ENCODE measurements at regions not wholly inside any gene's neighbourhood (a gene's known extent, or its start where the extent isn't known, plus 50 kb on each side); places are given as distances from the start of the nearest gene placed in this dataset.

DNA sequence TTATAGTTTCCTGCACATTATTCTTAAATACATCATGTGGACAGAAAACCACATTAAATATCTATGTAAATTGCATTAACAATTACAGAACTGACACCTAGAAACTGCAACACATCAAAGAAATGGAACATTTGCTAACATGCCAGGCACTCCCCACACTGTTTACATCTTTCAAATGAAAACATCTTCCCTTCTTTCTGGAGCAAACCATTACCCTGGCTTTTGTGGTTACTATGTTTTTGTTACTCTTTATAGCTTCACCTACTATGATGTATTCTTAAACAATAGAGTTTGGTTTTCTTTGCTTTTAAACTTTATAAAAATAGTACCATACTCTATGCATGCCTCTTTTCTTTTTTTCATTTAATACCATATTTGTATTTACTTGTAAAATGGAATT, 1894.5 kb upstream of the CELF4 start:
- ChIA-PET CTCF (no interaction called here), POLR2A (ENCODE audit: low non-redundant PET) (no interaction called here)
- TF ChIP-seq, protein P1, sequence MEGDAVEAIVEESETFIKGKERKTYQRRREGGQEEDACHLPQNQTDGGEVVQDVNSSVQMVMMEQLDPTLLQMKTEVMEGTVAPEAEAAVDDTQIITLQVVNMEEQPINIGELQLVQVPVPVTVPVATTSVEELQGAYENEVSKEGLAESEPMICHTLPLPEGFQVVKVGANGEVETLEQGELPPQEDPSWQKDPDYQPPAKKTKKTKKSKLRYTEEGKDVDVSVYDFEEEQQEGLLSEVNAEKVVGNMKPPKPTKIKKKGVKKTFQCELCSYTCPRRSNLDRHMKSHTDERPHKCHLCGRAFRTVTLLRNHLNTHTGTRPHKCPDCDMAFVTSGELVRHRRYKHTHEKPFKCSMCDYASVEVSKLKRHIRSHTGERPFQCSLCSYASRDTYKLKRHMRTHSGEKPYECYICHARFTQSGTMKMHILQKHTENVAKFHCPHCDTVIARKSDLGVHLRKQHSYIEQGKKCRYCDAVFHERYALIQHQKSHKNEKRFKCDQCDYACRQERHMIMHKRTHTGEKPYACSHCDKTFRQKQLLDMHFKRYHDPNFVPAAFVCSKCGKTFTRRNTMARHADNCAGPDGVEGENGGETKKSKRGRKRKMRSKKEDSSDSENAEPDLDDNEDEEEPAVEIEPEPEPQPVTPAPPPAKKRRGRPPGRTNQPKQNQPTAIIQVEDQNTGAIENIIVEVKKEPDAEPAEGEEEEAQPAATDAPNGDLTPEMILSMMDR (conservative IDR thresholded peaks at IDR 0.05; ENCODE audit: low read depth): no peak
- H3K27ac ChIP-seq: no peak overlapping the region
- no peak for DNase-seq (ENCODE audit: low spot score)

DNA sequence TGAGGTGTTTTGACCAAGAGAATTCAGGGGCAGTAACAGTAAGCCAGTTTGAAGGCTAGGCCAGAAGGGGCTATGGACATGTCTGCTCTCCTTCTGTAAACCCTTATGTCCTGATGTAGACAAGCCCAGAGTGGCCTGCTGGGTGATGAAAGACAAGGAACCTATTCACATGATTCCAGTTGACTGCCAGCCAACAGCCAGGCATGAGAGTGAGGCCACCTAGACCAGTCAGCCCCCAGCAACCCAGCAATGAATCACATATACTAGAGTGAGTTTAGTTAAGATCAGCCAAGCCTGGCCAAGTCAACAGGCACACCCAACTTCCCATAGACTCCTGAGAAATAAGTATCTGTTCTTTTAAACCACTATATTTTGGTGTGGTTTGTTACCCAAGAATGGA, 1889.7 kb upstream of the CELF4 start:
- DNase-seq (ENCODE audit: low spot score): peak; percentile 35
- peak overlapping the region; percentile 76 for H3K27ac ChIP-seq
- ChIA-PET CTCF (no interaction called here), POLR2A (ENCODE audit: low non-redundant PET) (no interaction called here)
- TF ChIP-seq, protein P1 (conservative IDR thresholded peaks at IDR 0.05; ENCODE audit: low read depth): no peak

DNA sequence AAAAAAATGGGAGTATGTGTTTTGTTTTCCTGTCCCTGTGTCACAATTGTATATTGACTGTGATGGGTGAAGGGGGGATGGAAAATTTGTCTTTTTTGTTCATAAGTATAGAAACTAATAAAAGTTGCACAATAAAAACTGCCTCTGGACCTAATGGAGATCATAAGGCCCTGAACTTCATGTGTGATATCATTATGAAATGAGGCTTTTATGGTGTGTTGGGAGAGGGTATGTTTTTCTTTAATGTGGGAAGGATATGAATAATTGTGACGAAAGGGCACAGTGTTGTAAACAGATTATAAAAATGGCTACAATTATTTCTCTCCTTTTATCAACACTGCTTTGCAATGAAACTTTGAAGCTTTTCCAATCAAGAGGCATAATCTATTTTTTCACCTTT, 1889.3 kb upstream of the CELF4 start:
- POLR2A ChIA-PET (ENCODE audit: low non-redundant PET): no interaction called here
- peak overlapping the region; percentile 76 for H3K27ac ChIP-seq
- TF ChIP-seq, protein P1 (conservative IDR thresholded peaks at IDR 0.05; ENCODE audit: low read depth): no peak
- CTCF ChIA-PET: interaction anchor here (0.7 kb wide), 1 partner anchor 498 kb away, joined by 4 read pairs; no protein-coding TSS in a partner anchor
- no peak for DNase-seq (ENCODE audit: low spot score)

GRCh38 chr18:39453882-39454281, 1888.3 kb upstream of the CELF4 start:
- POLR2A ChIA-PET (ENCODE audit: low non-redundant PET): no interaction called here
- DNase-seq (ENCODE audit: low spot score): peak; percentile 8

DNA sequence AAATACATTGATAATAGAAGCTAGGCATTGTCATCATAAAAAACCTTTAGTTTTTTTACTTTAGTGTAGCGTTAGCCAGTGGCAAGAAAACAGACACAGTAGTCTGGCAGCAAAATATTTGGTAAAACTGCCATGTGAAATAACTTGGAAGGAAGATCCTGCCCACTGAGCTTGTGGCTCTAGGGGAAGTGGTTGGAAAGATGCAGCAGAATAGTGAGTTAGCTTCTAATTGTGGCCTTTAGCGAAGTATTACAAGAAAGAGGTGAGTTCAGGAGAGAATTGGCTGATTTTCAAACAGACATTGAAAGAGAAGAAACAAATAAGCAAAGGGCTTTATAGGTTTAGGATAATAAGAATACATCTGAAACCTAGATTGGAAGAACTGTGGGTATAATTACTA, 1887.8 kb upstream of the CELF4 start:
- POLR2A ChIA-PET (ENCODE audit: low non-redundant PET): interaction anchor here (0.7 kb wide), 1 partner anchor 236 kb away, joined by 7 read pairs; no protein-coding TSS in a partner anchor
- H3K27ac ChIP-seq: no peak overlapping the region
- DNase-seq (ENCODE audit: low spot score): no peak
- TF ChIP-seq, protein P1 (conservative IDR thresholded peaks at IDR 0.05; ENCODE audit: low read depth): no peak
- CTCF ChIA-PET: interaction anchor here (0.6 kb wide), 1 partner anchor 35 kb away, joined by 5 read pairs; no protein-coding TSS in a partner anchor

More at GRCh38 chr18:39453882-39454281, 1888.3 kb upstream of the CELF4 start:
- H3K27ac ChIP-seq: no peak overlapping the region
- CTCF ChIA-PET: interaction anchor here (0.6 kb wide), 1 partner anchor 36 kb away, joined by 5 read pairs; no protein-coding TSS in a partner anchor
- TF ChIP-seq, protein P1 (conservative IDR thresholded peaks at IDR 0.05; ENCODE audit: low read depth): no peak

GRCh38 chr18:39450958-39451357, 1885.4 kb upstream of the CELF4 start:
- H3K27ac ChIP-seq: no peak overlapping the region
- CTCF ChIA-PET: interaction anchor here (0.6 kb wide), 1 partner anchor 1151 kb away, joined by 3 read pairs; no protein-coding TSS in a partner anchor
- POLR2A ChIA-PET (ENCODE audit: low non-redundant PET): no interaction called here
- no peak for DNase-seq (ENCODE audit: low spot score)
- TF ChIP-seq, protein P1 (conservative IDR thresholded peaks at IDR 0.05; ENCODE audit: low read depth): no peak

All from RWPE1 (cell line).